ENCODE measurements at regions not wholly inside any gene's neighbourhood (a gene's known extent, or its start where the extent isn't known, plus 50 kb on each side); places are given as distances from the start of the nearest gene placed in this dataset.

- Histone ChIP-seq H3K4me3 (no peak overlapping the region), H3K36me3 (no peaks in the 10 kb centered on the region), H3K27me3 (no peaks in the 10 kb centered on the region), H3K4me1 (no peaks in the 10 kb centered on the region), H3K9me3 (no peaks in the 10 kb centered on the region), H3K27ac (no peak overlapping the region)
- intact Hi-C loops (cut with DNase I): no loop called here
- no peak for ATAC-seq
- DNase-seq: no peak
- TF ChIP-seq POLR2A (IDR thresholded peaks at IDR 0.05) (no peak), CTCF (IDR thresholded peaks at IDR 0.05) (no peak)
- 16% methylated on average over 5 of the region's 7 CpGs for WGBS (ENCODE audit: insufficient coverage, low coverage, low lambda C conversion rate, missing lambda C conversion rate)
These were observed 576.5 kb downstream of the MED13L start for GRCh38 chr12:115700896-115701465.

- no peak for DNase-seq
- no peak overlapping the region for H3K27ac ChIP-seq
- H3K4me3 ChIP-seq: no peak overlapping the region
- intact Hi-C loops (cut with DNase I): no loop called here
- no peaks in the 10 kb centered on the region for H3K9me3 ChIP-seq
- WGBS (ENCODE audit: insufficient coverage, low coverage, low lambda C conversion rate, missing lambda C conversion rate): 80% methylated on average over 1 of the region's 2 CpGs
- ATAC-seq: no peak
- no peaks in the 10 kb centered on the region for H3K4me1 ChIP-seq
- no peaks in the 10 kb centered on the region for H3K36me3 ChIP-seq
- no peaks in the 10 kb centered on the region for H3K27me3 ChIP-seq
- TF ChIP-seq CTCF (IDR thresholded peaks at IDR 0.05) (no peak), POLR2A (IDR thresholded peaks at IDR 0.05) (no peak)
These were observed 577.4 kb downstream of the MED13L start for GRCh38 chr12:115700081-115700480.

GRCh38 chr12:115698257-115698656 lies 579.2 kb downstream of the MED13L start:
- no peak for TF ChIP-seq CTCF (IDR thresholded peaks at IDR 0.05)
- TF ChIP-seq POLR2A (IDR thresholded peaks at IDR 0.05): no peak
- intact Hi-C loops (cut with DNase I): no loop called here
- no peak overlapping the region for H3K4me3 ChIP-seq
- no peaks in the 10 kb centered on the region for H3K36me3 ChIP-seq
- H3K4me1 ChIP-seq: no peaks in the 10 kb centered on the region
- no peaks in the 10 kb centered on the region for H3K9me3 ChIP-seq
- H3K27me3 ChIP-seq: no peaks in the 10 kb centered on the region
- no peak for ATAC-seq
- WGBS (ENCODE audit: insufficient coverage, low coverage, low lambda C conversion rate, missing lambda C conversion rate): 63% methylated on average over 3 of the region's 3 CpGs
- no peak overlapping the region for H3K27ac ChIP-seq
- no peak for DNase-seq

GRCh38 chr12:115697340-115697739 lies 580.2 kb downstream of the MED13L start:
- Histone ChIP-seq H3K4me3 (no peak overlapping the region), H3K9me3 (no peaks in the 10 kb centered on the region), H3K36me3 (no peaks in the 10 kb centered on the region), H3K27ac (no peak overlapping the region), H3K27me3 (no peaks in the 10 kb centered on the region), H3K4me1 (no peaks in the 10 kb centered on the region)
- intact Hi-C loops (cut with DNase I): no loop called here
- WGBS (ENCODE audit: insufficient coverage, low coverage, low lambda C conversion rate, missing lambda C conversion rate): 38% methylated on average over 5 of the region's 5 CpGs
- no peak for ATAC-seq
- no peak for DNase-seq
- no peak for TF ChIP-seq POLR2A (IDR thresholded peaks at IDR 0.05)
- no peak for TF ChIP-seq CTCF (IDR thresholded peaks at IDR 0.05)

GRCh38 chr12:115694564-115694963 lies 582.9 kb downstream of the MED13L start:
- no peak overlapping the region for H3K4me3 ChIP-seq
- H3K27ac ChIP-seq: no peak overlapping the region
- no peaks in the 10 kb centered on the region for H3K9me3 ChIP-seq
- no peak for ATAC-seq
- no peaks in the 10 kb centered on the region for H3K36me3 ChIP-seq
- DNase-seq: no peak
- 69% methylated on average over 3 of the region's 3 CpGs for WGBS (ENCODE audit: insufficient coverage, low coverage, low lambda C conversion rate, missing lambda C conversion rate)
- intact Hi-C loops (cut with DNase I): no loop called here
- TF ChIP-seq CTCF (IDR thresholded peaks at IDR 0.05): no peak
- no peak for TF ChIP-seq POLR2A (IDR thresholded peaks at IDR 0.05)
- no peaks in the 10 kb centered on the region for H3K4me1 ChIP-seq
- no peaks in the 10 kb centered on the region for H3K27me3 ChIP-seq
